SK-N-DZ (cell line): ENCODE measurements at regions not wholly inside any gene's neighbourhood (a gene's known extent, or its start where the extent isn't known, plus 50 kb on each side); places are given as distances from the start of the nearest gene placed in this dataset.

ENCODE experiments used
- DNase-seq: peaks from one replicate; pipeline ENCODE4 v3.0.0-alpha.2; 2015; ENCODE audit warnings: low spot score

GRCh38 chr5:87049012-87049411 lies 218.7 kb upstream of the RASA1 start:
- DNase-seq: peak; percentile 2

GRCh38 chr5:87051502-87052113 lies 216.1 kb upstream of the RASA1 start:
- no peak for DNase-seq

DNA sequence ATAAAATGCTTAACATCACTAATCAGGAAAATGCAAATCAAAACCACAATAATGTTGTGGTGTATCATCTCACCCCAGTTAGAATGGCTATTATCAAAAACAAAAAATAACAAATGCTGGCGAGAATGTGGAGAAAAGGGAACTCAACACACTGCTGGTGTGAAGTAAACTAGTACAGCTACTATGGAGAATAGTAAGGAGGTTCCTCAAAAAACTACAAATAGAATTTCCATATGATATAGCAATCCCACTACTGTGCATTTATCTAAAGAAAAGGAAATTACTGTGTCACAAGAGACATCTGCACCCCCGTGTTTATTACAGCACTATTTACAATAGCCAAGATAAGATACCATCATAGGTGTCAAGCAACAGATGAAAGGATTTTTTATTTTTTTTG lies 214.5 kb upstream of the RASA1 start:
- no peak for DNase-seq

DNA sequence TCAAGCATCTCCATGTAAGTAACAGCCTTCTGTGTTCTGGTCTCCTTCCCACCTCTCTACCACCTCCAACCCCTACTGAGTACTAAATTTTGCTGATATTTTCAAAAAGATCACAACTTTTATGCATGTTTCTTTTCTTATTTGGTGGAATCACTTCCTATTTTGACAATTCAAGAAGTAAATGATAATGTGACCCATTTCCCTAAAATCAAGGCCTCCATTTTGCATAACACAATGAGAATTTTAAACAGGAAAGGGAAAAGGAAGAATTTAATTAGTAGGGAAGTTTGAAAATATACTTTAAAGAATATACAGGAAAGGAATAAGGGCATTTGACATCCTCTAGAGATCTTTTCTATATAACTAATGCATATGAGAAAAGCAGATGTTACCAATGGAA lies 212.9 kb upstream of the RASA1 start:
- no peak for DNase-seq

GRCh38 chr5:87061046-87061445 lies 206.6 kb upstream of the RASA1 start:
- DNase-seq: no peak

DNA sequence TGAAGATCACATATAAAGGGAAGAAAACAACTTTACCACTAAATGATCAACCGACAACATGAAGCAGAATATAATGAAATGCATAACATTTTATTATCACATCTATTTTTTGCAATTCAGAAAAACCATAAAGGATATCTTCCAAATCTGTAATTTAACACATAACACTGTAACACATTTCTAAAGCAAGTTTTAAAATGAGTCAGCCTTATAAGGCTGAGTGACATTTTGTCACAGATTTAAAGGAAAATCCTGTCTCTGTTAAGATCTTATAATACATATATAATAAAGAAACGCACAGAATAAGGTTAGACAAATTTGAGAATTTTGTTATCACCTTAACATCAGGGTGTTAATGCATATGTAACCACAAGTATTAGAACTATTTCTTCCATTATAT lies 198.4 kb upstream of the RASA1 start:
- DNase-seq: no peak

GRCh38 chr5:87069974-87070608 lies 197.6 kb upstream of the RASA1 start:
- DNase-seq: no peak

DNA sequence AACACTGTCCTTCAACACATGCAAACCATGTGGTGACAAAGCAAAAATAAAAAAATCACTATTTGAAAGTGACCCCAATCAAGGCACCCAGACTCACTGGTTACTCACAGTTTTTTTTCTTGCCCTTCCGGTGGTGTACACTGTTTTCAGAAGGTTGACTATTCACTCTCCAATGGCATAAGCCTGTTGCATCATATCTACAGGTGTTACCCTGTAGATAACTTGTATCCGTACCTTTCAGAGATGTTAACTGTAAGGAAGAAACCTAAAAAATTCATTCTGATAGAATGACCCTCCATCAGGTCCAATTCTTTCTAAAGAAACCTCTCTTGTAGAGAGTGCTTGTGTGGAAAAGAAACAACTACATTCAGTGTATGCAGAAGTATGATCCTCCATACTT lies 193.6 kb upstream of the RASA1 start:
- no peak for DNase-seq

DNA sequence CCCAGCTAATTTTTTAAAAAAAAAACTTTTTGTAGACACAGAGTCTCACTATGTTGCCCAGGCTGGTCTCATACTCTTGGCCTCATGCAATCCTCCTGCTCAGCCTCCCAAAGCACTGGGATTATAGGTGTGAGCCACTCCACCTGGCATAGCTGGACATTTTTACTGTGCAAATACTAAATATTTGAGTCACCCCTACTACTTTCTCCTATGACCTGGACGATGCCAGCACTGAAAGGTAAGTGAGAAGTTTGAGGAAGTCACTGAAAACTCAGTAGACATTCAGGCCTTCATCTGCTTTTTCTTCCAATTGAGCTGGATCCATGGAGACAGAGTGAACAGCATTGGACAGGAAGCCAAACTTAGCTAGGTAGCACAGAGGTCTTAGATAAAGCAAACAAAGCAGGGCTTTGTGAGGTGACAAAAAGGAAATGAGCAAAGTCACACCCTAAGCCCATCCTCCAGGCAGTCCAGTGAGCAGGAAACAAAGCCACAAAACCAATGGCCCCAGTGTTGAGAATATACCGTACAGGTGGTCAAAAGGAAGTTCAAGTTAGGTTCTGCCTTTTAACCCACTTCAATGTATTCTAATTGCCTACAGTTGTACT lies 192.6 kb upstream of the RASA1 start:
- no peak for DNase-seq

GRCh38 chr5:87076411-87076810 lies 191.3 kb upstream of the RASA1 start:
- no peak for DNase-seq

DNA sequence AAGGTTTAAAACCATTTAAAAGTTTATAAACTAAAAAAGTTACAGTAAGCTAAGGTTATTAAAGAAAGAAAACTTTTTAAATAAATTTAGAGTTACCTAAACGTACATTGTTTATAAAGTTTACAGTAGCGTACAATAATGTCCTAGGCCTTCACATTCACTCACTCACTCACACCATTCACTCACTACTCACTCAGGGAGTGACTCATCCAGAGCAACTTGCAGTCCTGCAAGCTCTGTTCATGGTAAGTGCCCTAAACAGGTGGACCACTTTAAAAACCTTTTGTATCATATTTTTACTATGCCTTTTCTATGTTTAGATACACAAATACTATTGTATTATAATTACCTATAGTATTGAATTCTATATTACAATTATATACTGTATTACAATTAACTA lies 190.8 kb upstream of the RASA1 start:
- DNase-seq: no peak

GRCh38 chr5:87079219-87079618 lies 188.5 kb upstream of the RASA1 start:
- DNase-seq: no peak

DNA sequence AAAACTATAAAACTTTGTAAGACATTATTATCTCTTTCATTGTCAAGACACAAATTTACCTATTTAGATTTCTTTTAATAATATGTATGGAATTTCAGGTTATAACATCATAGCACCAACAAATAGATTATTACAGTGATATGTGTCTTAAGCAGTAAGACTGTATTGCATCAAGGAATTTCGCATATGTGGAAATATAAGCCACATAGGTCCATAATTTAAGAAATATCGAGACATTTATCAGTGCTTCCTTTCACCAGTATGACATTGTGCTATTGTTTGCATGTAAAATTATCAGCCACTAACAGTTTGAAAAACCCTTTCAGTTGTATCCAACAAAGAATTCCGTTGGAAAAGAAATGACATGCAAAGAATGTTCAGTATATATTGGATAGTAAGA lies 186.7 kb upstream of the RASA1 start:
- DNase-seq: no peak

- no peak for DNase-seq
These were observed 185.9 kb upstream of the RASA1 start for GRCh38 chr5:87081511-87082372.

- DNase-seq: no peak
These were observed 173.3 kb upstream of the RASA1 start for GRCh38 chr5:87094347-87094746.

DNA sequence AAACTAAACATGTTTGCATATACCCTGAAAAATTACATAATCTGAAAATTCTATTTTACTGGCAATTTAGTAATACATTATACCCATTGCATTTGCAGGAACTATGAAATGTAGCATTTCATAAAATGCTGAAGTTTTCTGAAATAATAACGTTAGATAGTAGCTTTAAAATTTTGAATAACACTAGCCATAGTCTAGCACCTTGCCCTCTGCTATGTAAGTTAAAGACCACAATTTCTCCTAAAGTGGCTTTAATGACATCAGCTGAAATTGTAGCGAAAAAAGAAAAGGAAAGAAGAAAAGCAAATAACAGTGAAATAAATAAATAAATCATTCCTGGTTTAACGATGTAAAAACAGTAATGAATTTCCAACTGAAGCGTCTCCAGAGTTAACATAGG lies 172.8 kb upstream of the RASA1 start:
- no peak for DNase-seq

DNA sequence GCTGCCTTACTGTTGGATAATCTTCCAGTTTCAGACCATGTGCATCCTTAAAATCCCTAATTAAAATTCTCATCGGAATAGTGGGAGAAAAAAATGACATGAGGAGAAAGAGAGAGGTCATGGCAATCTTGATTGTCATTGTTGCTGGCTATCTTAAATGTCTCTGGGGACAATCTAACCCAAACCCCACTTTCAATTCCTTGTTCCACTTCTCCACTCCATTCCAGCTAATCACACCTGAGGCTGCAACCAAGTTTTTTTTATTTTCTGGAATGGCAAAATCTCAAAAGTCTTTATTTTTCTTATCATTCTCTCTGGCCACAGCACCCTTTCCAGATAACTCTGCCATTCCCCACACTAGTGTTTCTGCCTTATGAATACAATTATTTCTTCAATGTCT lies 171.9 kb upstream of the RASA1 start:
- no peak for DNase-seq

- DNase-seq: no peak
These were observed 170.0 kb upstream of the RASA1 start for GRCh38 chr5:87097664-87098063.

GRCh38 chr5:87099291-87099839 lies 168.3 kb upstream of the RASA1 start:
- no peak for DNase-seq

GRCh38 chr5:87099968-87100367 lies 167.7 kb upstream of the RASA1 start:
- DNase-seq: no peak

DNA sequence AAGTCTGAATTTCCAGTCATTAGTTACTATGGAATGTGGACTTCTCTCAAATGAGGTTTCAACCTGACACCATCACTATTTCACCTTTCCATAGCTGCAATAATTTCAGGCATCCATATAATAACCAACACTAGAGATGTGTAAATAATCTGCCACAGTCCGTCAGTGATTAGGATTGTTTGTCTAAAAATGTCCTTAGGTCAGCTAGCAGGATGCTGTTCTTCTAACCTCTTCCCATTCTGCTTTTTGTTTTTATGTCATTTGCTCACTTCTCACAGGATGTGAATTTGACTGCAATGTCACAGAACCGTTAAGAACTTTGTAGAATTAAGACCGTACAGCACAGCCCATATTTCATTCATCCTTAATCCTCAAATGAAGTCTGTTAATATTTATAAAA lies 166.4 kb upstream of the RASA1 start:
- DNase-seq: no peak

DNA sequence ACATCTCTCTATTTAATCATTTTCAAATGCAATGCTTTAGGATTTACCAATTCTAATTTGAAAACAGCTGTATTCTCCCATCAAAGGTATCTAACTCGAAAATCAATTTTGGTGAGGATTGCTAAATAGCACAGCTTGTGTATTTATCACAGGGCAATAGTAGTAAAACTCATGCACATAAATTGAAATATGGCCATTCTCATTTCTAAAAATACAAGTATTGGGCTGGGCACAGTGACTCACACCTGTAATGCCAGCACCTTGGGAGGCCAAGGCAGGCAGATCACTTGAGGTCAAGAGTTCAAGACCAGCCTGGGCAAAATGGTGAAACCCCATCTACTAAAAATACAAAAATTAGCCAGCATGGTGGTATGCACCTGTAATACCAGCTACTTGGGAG lies 164.8 kb upstream of the RASA1 start:
- DNase-seq: no peak
